ENCODE measurements at regions not wholly inside any gene's neighbourhood (a gene's known extent, or its start where the extent isn't known, plus 50 kb on each side); places are given as distances from the start of the nearest gene placed in this dataset.
"Not testable (repeated sequence)": the region's sequence is repeated elsewhere in the genome, so short reads cannot be mapped to it uniquely, and the experiment has no call there.

DNA sequence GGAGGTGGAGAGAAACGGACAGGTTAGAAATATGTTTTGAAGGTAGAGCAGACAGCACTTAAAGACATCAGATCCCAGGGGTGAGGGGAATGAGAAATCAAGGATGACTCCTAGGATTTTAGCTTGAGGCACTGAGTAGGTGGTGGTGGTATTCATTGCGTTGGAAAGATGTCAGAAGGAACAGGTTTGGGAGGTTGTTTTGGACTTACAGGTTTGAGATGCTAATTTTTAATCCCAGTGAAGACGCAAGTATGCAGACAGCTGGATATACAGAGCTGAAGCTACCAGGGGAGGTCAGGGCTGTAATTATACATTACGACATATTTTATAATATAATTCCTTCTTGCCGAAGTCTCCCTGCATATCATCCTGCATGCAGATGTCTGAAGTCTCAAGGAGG is 433.3 kb downstream of the XYLT1 start:
- ChIA-PET POLR2A (no interaction called here), CTCF (no interaction called here)
- H3K4me3 ChIP-seq (ENCODE audit: control insufficient read depth in 1 of 7, extremely low read depth in 1 of 7, insufficient read depth in 4 of 7, low read depth in 2 of 7, low read length in 6 of 7): no peak overlapping the region
- peaks cover 0 to 8% (median 0%) of the 10 kb centered on the region in 5 experiments for H3K9me3 ChIP-seq (ENCODE audit: control extremely low read depth in 1 of 5, control insufficient read depth in 4 of 5, insufficient read depth in 2 of 5, low read depth in 1 of 5, low read length in 4 of 5)
- peaks cover 0 to 12% (median 0%) of the 10 kb centered on the region in 5 experiments for H3K27me3 ChIP-seq (replicated peaks in 2 of 5; ENCODE audit: control insufficient read depth in 4 of 5, insufficient read depth in 5 of 5, low read length in 4 of 5)
- DNase-seq: no peak
- H3K4me1 ChIP-seq (ENCODE audit: control extremely low read depth in 1 of 4, control insufficient read depth in 4 of 4, insufficient read depth in 4 of 4, low read length in 3 of 4): no peaks in the 10 kb centered on the region
- H3K36me3 ChIP-seq (ENCODE audit: control insufficient read depth in 4 of 4, insufficient read depth in 4 of 4, low read length in 3 of 4): no peaks in the 10 kb centered on the region
- H3K27ac ChIP-seq (ENCODE audit: insufficient read depth in 1 of 2, low read depth in 1 of 2, low read length in 2 of 2, poor library complexity in 1 of 2, severe bottlenecking in 2 of 2): no peak overlapping the region
- 100% methylated on average over 1 of the region's 5 CpGs for WGBS (ENCODE audit: insufficient coverage)

DNA sequence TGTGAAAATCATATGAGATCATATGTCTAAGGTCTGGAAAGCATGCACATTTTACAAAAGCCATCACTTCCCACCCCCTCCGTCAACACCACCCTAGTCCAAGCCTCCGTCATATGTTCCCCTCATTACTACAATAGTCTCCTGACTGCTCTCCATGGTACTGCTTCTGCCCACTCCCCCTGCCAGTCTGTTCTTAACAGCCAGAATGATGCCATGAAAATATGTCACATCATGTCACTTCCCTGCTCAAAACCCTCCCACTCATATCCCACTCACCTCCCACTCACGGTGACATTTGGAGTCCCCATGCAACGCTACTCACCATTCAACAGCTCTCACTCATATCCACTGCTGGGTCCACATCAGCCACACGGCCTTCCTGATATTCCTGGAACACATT is 432.3 kb downstream of the XYLT1 start:
- no peaks in the 10 kb centered on the region for H3K36me3 ChIP-seq (ENCODE audit: control insufficient read depth in 4 of 4, insufficient read depth in 4 of 4, low read length in 3 of 4)
- POLR2A ChIA-PET: no interaction called here
- peaks cover 0 to 12% (median 0%) of the 10 kb centered on the region in 5 experiments for H3K27me3 ChIP-seq (replicated peaks in 2 of 5; ENCODE audit: control insufficient read depth in 4 of 5, insufficient read depth in 5 of 5, low read length in 4 of 5)
- H3K27ac ChIP-seq (ENCODE audit: insufficient read depth in 1 of 2, low read depth in 1 of 2, low read length in 2 of 2, poor library complexity in 1 of 2, severe bottlenecking in 2 of 2): no peak overlapping the region
- CTCF ChIA-PET: no interaction called here
- WGBS (ENCODE audit: insufficient coverage): 92% methylated on average over 5 of the region's 5 CpGs
- H3K4me1 ChIP-seq (ENCODE audit: control extremely low read depth in 1 of 4, control insufficient read depth in 4 of 4, insufficient read depth in 4 of 4, low read length in 3 of 4): no peaks in the 10 kb centered on the region
- no peak for DNase-seq
- peaks cover 0 to 8% (median 0%) of the 10 kb centered on the region in 5 experiments for H3K9me3 ChIP-seq (ENCODE audit: control extremely low read depth in 1 of 5, control insufficient read depth in 4 of 5, insufficient read depth in 2 of 5, low read depth in 1 of 5, low read length in 4 of 5)
- H3K4me3 ChIP-seq (ENCODE audit: control insufficient read depth in 1 of 7, extremely low read depth in 1 of 7, insufficient read depth in 4 of 7, low read depth in 2 of 7, low read length in 6 of 7): no peak overlapping the region

DNA sequence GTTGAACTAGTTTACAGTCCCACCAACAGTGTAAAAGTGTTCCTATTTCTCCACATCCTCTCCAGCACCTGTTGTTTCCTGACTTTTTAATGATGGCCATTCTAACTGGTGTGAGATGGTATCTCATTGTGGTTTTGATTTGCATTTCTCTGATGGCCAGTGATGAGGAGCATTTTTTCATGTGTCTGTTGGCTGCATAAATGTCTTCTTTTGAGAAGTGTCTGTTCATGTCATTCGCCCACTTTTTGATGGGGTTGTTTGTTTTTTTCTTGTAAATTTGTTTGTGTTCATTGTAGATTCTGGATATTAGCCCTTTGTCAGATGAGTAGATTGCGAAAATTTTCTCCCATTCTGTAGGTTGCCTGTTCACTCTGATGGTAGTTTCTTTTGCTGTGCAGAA is 421.7 kb downstream of the XYLT1 start:
- CTCF ChIA-PET; H3K27ac ChIP-seq (ENCODE audit: insufficient read depth in 1 of 2, low read depth in 1 of 2, low read length in 2 of 2, poor library complexity in 1 of 2, severe bottlenecking in 2 of 2); H3K4me1 ChIP-seq (ENCODE audit: control extremely low read depth in 1 of 4, control insufficient read depth in 4 of 4, insufficient read depth in 4 of 4, low read length in 3 of 4); DNase-seq; H3K36me3 ChIP-seq (ENCODE audit: control insufficient read depth in 4 of 4, insufficient read depth in 4 of 4, low read length in 3 of 4); H3K4me3 ChIP-seq (ENCODE audit: control insufficient read depth in 1 of 7, extremely low read depth in 1 of 7, insufficient read depth in 4 of 7, low read depth in 2 of 7, low read length in 6 of 7); H3K9me3 ChIP-seq (ENCODE audit: control extremely low read depth in 1 of 5, control insufficient read depth in 4 of 5, insufficient read depth in 2 of 5, low read depth in 1 of 5, low read length in 4 of 5); H3K27me3 ChIP-seq (replicated peaks in 2 of 5; ENCODE audit: control insufficient read depth in 4 of 5, insufficient read depth in 5 of 5, low read length in 4 of 5); POLR2A ChIA-PET: not testable (repeated sequence)
- no CpG with 5 or more reads among the region's 2 CpGs for WGBS (ENCODE audit: insufficient coverage)

DNA sequence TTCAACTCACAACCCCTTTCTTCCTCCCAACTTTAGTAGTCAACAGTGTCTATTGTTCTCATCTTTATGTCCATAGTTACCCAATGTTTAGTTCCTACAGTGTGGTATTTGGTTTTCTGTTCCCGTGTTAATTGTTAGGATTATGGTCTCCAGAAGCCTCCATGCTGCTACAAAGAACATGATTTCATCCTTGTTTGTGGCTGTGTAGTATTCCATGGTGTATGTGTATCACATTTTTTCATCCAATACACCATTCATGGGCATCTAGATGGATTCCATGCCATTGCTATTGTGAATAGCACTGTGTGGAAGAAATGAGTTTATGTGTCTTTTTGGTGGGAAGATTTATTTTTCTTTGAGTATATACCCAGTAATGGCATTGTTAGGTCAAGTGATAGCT is 420.3 kb downstream of the XYLT1 start:
- Histone ChIP-seq H3K36me3 (ENCODE audit: control insufficient read depth in 4 of 4, insufficient read depth in 4 of 4, low read length in 3 of 4) (no peaks in the 10 kb centered on the region), H3K4me3 (ENCODE audit: control insufficient read depth in 1 of 7, extremely low read depth in 1 of 7, insufficient read depth in 4 of 7, low read depth in 2 of 7, low read length in 6 of 7) (no peak overlapping the region), H3K27me3 (replicated peaks in 2 of 5; ENCODE audit: control insufficient read depth in 4 of 5, insufficient read depth in 5 of 5, low read length in 4 of 5) (no peaks in the 10 kb centered on the region), H3K9me3 (ENCODE audit: control extremely low read depth in 1 of 5, control insufficient read depth in 4 of 5, insufficient read depth in 2 of 5, low read depth in 1 of 5, low read length in 4 of 5) (peaks cover 0 to 11% (median 2%) of the 10 kb centered on the region in 5 experiments), H3K4me1 (ENCODE audit: control extremely low read depth in 1 of 4, control insufficient read depth in 4 of 4, insufficient read depth in 4 of 4, low read length in 3 of 4) (no peaks in the 10 kb centered on the region), H3K27ac (ENCODE audit: insufficient read depth in 1 of 2, low read depth in 1 of 2, low read length in 2 of 2, poor library complexity in 1 of 2, severe bottlenecking in 2 of 2) (no peak overlapping the region)
- POLR2A ChIA-PET: no interaction called here
- DNase-seq: no peak
- WGBS (ENCODE audit: insufficient coverage): no CpG with 5 or more reads among the region's 1 CpG
- CTCF ChIA-PET: no interaction called here

Data from common myeloid progenitor, CD34-positive (primary cell).